ENCODE measurements at regions not wholly inside any gene's neighbourhood (a gene's known extent, or its start where the extent isn't known, plus 50 kb on each side); places are given as distances from the start of the nearest gene placed in this dataset.

DNA sequence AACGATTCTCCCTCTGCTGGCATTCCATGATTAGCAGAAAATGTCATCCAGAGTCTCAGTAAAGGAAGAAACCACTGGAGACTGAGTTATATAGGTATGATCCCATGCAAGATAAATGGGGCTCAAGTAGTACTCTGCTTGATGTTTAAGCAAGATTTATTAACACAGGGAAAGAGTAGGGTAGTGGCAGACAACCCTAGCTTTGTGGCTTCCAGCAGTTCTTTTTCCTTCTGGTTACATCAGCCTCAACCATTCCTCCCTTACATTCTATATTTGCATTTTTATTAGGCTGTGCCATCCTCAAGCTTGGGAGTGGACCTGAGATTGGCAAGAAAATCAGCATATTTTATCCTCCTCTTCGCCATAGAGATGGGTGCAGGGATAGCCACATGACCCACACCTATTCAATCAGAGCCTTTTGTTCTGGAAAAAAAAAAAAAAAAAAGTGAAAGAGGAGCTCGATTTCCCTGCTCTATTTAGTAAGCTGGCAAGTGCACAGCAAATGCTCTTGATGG lies 402.1 kb downstream of the ZNF536 start:
- DNase-seq: no peak

DNA sequence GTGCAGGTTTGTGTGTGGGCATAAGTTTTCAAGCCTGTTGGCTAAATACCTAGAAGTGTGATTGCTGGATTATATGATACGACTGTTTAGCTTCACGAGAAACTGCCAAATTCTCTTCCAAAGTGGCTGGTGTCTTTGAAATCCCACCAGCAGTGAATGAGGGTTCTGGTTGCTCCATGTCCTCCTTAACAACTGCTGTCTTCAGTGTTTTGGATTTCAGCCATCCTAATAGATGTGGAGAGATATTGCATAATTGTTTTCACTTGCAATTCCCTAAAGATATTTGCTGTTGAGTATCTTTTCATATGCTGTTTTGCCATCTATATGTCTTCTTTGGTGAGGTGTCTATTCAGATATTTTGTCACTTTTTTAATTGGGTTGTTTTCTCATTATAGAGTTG lies 390.5 kb downstream of the ZNF536 start:
- no peak for DNase-seq

DNA sequence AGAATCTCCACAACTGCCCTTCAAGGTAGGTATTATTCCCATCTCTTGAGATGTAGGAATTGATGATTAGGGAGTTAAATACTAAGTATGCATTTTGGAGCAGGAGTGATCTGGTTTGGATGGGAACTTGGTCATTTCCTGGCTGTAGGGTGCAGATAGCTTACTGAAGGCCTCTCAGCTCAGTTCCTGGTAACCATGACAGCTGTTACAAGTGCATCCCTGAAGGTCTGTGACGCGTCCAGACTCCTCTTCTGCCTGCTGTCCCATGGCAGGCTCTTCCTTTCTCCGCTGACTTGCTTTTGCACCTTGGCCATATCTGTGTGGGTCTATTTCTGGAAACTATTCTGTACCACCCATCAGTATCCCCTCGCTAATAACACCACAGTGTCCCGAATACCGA lies 387.8 kb downstream of the ZNF536 start:
- DNase-seq: no peak

DNA sequence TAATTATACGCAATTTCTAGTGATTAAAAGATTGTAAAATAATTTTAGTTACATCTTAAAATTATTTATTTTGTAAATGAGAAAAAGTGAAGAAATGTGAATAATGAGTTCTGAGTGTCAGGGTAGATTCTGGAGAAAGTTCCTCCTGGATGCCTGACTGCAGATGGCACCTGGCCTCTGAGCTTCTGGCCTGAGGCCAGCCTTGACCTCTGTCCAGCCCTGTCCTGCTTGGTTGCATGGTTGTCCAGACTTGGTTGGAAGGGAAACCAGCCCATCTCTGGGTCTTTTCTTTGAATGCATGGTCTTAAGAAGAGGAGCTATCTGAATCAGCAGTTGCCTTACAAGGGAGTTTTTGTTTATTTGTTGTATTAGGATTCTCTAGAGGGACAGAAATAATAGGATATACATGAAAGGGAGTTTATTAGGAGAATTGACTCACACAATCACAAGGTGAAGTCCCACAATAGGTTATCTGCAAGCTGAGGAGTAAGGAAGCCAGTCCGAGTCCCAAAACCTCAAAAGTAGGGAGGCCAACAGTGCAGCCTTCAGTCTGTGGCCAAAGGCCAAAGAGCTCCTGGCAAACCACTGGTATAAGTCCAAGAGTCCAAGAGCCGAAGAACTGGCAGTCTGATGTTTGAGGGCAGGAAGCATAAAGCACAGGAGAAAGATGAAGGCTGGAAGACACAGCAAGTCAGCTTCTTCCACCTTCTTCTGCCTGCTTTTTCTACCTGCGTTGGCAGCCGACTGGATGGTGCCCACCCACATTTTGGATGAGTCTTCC lies 385.8 kb downstream of the ZNF536 start:
- no peak for DNase-seq

DNA sequence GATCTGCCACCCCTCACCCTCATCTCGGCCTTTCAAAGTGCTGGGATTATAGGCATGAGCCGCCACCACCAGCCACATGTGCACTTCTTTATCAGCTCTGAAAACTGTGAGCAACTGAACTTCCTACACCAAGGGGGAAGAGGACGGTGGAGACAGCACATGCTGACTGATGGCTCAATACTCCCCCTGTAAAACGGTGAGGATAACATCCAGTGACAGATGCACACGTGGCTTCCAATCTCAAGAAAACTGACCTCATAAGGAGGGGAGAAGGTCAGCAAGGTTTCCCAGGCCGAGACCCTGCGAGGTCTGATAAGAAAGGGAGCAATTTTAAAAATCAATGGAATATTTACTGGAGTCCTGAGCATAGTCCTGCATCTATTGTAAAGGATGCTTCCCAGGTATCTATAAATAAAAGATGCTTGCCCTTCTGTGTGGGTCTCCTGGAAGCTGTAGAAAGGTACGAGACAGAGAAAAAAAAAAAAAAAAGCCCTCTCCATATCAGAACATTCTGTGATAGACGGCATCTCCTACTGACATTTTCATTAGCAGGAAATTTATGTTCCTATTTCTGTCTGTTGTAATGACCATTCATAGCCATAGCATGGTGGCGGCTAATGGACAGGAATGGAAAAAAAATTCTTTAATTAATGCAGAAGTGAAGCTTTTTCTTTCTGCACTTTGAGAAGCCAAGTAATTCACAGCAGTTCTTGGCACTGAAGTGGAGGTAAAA lies 385.1 kb downstream of the ZNF536 start:
- DNase-seq: no peak

DNA sequence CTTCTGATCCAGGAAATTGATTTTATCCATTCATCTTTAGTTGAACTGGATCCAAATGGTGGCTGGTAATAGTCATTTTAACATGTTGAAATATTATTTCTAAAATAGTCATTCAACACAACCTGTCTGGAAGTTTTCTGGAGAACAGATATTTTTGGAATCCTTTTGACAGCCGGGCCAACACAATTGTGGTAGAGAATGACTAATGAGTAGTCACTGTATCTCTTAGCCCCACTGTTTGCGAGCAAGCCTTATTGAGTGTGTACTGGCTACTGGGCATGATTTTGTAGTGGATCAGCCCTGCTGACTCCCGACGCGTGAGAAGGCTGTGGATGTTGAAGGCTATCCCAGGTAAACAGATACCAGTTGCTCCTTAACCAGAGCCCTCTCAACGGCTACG lies 383.4 kb downstream of the ZNF536 start:
- no peak for DNase-seq

DNA sequence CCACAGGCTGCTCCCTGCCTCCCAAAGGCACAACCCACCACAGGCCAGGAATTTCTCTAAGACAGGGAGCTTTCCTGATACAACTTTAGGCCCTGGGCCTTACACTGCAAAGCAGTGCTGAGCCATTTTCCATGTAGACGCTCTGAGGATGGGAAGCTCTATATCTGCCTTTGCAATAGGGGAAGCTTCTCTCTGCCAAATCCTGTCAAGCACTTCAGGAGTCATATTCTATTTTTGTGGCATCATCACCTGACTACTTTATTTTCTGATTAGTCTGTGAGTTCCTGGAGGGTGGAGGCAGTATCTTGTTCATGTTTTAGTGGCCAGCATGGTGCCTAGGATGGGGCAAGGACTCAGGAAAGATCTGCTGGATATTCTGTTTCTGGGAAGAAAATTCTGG lies 382.0 kb downstream of the ZNF536 start:
- no peak for DNase-seq

DNA sequence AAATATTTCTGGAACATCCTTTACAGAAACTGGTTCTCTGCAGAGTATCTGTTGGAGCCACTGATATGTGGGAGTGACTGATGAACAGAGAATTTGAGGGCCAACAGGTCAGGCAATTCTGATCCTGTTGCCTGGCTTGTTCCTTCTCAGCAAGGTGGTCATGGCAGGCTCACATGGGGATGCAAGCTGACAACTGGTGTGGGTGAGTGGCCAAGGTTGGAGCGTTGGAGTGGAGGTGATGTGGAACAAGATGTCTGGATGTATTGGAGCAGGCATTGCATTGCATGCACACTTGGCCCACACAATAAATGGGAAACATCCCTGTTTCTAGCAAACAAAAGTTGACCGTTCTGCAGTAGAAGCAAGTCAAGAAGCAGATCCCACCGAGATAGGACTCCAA lies 380.7 kb downstream of the ZNF536 start:
- no peak for DNase-seq

DNA sequence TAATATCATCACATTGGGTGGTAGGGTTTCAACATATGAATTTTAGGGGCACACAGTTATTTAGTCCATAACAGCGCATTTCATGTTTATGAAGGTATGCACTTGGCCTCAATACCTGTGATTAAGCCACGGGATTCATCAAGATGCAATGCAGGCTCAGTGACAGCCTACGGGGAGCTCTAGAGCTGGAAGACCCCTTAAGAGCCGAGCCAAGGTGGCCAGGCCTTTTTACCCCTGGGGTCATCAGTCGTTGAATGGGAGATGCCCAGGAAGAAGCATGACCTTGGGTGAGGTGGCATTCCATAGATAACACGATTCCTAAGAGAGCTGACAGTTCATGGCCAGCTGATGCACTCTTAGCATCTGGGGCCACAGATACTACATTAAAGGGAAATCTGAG lies 380.0 kb downstream of the ZNF536 start:
- no peak for DNase-seq

DNA sequence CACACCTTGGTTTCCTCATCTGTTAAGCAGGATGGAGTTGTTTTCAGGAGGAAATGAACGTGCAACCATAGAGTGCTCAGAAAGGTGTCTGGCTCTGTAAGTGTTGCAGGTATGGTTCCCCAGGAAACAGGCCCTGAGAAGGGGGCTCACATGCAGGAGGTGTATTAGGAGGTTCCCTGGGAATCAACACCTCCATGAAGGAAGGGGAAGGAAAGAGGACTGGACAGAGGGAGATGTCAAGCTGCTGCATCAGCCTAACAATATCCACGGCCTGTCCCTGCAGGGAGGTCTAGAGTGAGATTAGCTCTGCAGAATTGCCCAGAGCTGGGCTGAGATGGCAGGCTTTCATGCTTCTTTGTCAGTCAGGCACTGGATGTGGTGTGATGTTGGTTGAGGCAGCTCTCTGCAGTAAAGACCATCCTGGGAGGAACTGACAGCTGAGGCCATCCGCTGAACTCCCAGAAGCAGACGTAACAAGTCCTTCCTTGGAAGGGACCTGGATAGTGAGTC lies 373.3 kb downstream of the ZNF536 start:
- DNase-seq: no peak

DNA sequence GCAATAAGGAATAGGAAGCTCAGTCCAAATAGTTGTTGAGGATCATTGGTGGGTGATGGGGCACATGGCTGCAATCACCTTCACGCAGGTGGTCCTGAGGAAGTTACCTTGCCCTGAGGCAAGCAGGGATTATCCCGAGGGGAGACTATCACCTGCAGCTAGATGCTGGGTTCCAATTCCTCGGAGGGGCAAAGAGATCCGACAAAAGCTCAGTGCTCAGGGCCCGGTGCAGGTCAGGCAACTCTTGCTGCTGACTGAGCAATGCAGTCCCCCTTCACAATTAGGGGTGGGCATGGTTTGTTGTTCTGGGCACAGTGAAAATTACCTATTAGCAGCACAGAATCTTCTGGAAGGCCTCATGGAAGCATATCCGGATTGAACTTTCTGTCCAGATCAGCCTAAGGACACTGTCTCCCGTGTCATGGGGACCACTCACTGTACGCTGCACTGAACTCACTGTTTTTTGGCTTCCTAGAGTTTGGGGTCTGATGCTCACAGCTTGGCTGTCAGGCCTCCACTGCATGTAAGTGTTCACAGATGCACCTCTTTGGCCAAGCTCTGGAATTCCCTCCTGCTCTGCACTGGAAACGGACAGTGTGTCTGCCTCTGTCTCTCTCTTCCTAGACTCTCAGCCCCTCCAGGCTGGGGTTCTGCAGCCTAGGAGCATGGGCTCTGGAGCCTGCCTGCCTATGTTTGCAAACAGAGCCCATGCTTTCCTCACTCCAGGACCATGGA lies 372.7 kb downstream of the ZNF536 start:
- no peak for DNase-seq

DNA sequence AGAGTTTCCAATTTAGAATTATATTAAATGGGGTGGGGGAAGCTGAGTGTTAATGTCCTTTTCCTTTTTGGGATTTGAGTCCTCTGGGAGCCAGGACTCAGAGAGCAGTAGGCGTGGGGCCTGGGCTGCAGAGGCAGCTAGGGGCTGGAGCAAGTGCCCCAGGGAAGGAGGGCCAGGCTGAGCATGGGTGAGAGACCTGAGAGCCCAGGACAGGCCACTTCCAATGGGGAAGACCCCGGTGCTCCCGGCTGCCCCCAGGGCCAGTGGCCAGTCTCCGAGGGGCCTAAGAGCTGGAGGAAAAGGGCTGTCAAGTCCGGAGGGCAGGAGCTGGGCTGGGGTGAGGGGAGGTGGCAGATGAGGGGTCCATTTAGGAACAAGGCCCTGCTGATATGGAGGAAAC lies 371.5 kb downstream of the ZNF536 start:
- DNase-seq: no peak

DNA sequence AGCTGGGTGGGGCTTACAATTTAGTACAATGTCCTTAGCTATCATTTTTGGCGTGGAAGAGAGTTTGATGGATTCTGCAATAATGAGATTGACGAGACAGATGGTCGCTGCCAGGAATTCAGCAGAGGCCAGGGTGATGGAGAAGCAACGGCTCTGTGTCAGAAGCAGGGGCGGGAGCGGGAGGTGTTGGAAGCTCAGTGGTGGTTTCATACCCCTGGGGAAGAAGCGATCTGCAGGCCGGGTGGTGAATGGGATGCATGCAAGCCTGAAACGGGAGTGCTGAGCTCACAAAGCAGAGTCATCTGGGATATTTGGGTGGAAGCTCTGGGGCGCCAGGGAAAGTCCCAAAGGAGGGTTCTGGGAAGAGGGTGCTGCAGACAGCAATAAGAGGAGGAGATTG lies 370.8 kb downstream of the ZNF536 start:
- DNase-seq: no peak

DNA sequence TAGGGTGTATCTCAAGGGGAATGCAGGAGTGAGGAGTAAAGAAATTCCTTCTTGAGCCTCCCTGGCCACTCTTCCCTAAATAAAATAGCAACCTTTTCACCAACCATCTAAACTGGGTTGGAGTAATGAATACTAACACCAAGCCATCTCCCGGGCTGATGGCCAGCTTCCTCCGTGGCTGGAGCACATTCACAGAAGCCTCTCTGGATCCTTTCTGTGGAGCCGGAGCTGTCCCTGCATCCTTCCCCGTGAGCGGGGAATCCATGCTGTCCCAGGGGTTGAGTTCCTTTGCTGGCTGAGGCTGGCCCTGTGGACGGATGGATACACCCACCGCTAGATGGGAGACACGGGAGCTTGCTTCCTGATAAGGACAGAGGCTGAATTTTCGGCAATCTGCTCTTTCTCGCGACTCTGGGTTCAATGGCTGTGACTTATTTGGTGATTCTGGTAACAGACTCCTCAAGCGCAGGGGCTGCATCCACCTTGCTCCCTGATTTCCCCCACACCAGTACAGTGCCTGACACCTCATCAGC lies 370.3 kb downstream of the ZNF536 start:
- no peak for DNase-seq

DNA sequence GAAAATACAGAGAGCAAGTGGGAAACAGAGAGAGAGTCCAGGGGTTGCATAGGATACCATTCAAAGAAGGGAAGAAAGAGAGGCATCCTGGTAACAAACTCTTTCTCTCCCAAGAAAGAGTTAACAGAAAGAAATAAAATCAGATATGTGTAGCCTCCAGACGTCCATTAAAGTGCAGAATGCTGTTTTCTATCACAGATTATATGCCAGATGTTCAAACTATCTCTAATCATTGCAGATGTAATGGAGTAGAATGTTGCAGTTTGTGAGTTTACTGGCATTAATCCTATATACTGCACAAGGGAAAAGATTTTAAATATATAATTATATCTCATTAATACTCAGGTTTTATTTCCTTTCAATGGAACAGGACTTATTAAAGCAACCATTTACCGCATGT lies 369.4 kb downstream of the ZNF536 start:
- DNase-seq: no peak

DNA sequence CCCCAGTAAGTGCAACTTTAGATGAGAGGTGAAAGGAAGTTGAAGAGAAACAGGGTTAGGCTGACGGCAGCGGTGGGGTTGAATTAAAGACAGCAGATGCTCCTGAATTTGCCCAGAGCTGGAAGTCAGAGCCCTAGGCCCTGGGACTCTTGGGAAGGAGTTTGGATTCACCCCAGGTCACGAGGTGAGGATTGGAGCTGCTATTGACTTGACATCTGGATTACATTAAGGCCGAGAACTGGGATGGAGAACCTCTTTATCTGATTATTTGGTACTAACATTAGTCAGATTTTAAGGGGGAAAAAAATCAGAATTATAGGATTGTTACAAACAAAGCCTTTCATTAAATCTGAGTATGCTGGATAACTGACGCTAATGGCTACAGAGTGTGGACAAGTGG lies 367.2 kb downstream of the ZNF536 start:
- DNase-seq: no peak

DNA sequence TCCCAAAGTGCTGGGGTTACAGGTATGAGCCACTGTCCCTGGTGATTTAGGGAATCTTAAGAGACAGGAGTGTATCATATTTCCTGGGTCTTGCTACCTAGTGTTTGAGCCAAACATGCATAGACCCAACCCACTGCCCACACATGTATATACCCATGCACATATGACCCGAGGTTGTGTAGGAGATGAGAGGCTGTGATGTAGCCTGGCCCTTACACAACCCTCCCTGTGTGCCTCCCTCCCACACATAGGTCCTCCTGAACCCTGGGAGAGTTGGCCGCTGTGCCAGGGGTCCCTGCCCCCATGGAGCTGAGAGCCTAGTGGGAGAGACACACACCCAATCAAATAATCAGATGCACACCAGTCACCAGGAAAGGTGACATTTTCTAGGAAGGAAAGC lies 365.9 kb downstream of the ZNF536 start:
- no peak for DNase-seq

DNA sequence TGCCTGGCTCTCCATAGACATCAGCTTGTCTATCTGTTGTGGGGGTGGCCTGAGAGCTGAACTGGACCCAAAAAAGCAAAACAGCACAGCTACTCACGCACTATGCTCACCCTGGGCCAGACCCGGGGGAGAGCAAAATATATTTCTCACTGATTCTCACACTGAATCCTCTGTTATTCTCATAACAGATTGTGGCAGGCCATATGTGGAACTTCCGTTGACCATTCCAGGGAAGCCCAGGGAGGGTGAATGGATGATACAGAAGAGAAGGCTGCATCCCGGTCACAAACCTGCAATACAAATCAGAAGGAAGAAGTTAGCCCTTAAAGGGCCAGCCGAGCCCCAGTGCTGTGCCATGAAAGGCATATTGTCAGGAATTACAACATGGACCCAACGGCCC lies 362.5 kb downstream of the ZNF536 start:
- DNase-seq: no peak

DNA sequence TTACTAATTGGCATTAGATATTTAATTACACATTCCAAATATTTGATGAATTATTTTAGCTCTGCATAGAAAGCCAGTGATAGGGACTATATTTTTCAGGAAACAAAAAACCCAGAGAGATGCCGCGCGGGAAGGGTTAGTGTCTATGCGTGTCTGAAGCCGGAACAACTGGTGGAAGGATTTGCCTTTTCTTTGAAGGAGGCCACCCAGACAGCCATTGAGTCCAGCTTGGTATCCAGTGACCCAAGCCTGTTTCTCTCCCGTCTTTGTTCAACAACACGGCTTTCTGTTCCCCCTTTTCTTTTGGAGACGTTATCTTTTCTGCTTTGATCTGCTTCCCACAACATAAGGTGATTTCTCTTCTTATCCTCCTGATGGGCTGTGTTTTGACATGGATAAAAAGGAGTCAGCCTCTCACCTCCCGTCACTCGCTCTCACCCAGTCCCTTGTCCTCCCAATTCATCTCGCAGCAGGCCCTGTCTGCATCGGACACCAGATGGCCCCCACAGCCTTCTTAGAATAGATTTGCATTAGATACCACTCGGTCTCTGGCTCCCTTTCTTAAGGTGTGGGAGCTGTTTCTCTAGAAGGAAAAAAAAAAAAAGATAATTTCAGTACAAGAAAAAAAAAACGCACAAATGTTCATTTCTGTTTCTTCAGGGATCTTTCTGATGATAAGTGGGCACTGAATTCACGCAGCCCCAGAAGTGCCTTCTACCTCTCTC lies 361.8 kb downstream of the ZNF536 start:
- DNase-seq: no peak

DNA sequence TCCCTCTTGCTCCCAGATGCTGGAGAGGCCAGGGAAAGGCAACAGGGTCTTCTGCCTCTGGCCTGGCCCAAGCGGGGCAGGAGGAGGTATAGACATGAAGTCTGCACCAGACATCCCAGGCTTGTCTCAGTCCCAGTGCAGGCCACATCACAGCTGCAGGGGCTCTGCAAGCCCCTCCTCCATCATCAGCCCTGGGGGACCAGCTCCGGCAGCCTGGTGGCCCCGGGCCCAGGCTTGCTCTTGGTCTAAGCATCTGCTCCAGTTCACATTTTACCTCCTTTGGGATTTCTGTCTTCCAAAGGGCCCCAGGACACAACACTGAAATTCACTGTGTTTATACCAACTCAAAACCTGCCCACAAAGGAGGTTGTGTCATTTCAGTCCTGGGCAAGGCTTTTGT lies 359.4 kb downstream of the ZNF536 start:
- DNase-seq: no peak

DNA sequence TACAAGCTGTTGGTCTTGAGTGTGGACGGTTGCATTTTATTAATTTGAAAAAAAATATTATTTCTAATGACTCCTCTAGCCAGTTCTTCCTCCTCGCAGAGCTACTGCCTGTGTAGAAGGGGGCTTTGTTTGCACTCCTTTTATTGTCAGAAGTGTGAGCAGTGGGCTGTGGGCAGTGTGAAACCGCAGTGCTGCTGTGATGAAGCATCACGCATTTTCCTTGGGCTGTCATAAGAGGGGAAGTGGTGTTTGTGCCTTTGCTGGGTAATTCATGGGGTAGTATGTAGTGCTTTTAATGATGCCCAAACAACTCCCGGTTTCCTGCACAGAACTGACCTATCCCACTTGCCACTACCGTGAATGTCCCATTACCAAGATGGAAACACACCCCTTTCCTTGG lies 357.3 kb downstream of the ZNF536 start:
- DNase-seq: no peak

DNA sequence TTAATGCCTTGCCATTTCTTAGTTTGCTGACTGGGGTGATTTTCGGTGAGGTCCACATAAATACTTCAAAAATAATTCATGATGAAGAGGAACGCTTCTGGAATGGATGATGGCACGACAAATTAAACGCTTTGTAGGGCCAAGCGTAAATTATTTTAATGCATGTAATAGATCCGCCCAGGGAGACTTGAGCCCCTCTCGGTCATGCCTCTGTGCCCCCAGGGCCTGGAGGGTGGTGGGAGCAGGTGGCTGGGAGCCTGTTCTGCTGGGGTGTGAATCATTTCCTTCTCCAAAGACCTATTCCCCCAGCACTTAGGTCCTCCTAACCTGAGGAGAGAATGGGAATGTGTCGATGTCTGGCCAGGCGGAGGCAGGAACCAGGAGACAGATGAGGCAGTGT lies 350.6 kb downstream of the ZNF536 start:
- DNase-seq: no peak

DNA sequence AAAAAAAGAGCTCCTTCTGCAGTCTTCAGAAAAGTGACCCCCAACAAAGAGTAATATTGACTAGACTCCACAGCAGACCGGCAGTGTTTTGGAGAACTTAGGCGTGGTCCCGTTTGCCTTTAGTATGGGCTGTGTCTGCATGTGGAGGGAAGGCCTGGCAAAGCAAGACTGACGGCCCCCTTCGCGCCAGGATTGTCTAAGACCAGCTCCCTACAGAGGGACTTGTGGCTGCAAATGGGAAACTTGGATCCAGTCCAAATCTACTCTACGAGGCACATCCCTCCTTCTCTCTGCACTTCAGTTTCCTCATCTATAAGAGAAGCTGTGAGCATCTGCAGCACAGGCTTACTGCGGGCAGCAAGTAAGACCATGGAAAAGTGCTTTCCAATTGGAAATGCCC lies 350.0 kb downstream of the ZNF536 start:
- DNase-seq: no peak

All from activated effector memory CD4-positive, alpha-beta T cell treated with anti-CD3 and anti-CD28 coated beads, Interleukin-2, amount 50 U/mL, for 16 hours (primary cell).